HG03159 (cell line): ENCODE measurements at regions not wholly inside any gene's neighbourhood (a gene's known extent, or its start where the extent isn't known, plus 50 kb on each side); places are given as distances from the start of the nearest gene placed in this dataset.

Experiments
- ATAC-seq: cut with Tn5 transposase; IDR thresholded peaks from one replicate; pipeline ENCODE4 v1.9.1; 2021; ENCODE audit warnings: mild to moderate bottlenecking, moderate library complexity; ENCODE audit not compliant: unreplicated experiment

DNA sequence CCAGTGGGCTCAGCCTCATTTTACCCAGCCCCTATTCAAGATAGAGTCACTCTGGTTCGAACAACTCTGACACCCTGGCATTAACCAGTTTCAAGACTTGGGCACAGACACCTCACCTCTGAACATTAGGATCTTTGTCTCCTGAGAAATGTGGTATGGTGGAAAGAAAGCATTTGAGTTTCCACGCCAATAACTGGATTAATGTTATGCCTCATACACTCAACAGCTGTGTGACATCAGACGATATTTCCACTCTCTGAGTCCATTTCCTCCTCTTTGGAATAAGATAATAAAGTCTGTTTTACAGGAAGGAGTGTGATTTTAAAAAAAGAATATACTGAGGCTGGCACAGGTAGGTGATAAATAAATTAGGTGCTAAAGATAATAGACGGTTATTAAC lies 121.3 kb upstream of the CHL1 start:
- ATAC-seq, result no peak

DNA sequence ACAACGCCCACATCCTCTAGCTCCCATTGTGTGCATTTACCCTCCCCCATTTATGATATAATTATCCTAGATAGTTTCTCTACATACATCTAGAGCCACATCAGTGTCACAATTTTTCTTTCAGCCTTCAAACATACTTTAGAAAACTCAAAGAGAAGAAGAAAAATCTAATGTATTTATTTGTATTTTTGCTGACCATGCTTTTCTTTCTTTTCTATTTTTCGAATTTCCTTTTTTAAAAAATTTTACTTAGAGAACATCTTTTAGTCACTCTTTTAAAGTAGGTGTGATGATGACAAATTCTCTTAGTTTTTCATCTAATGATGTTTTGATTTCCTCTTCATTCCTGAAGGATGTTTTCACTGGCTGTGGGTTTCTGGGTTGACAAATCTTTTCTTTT lies 117.0 kb upstream of the CHL1 start:
- ATAC-seq, result no peak

DNA sequence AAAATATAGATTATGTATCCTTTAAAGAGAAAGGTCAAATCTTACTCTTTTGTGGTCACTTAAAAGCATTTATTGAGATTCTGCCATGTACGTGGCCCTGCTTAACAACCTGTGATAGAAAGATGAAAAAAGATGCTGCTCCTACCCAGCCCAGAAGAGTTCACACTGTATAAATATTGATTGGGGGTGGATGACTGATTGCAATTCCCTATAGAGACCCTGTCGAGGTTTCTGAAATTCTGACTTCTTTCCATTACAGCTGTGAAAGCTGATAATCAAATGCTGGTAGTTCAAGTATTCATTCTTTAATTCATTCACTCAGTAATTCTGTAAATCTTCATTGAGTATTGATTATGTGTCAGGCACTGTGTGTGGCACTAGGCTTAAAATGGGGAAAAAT lies 114.1 kb upstream of the CHL1 start:
- no peak for ATAC-seq

DNA sequence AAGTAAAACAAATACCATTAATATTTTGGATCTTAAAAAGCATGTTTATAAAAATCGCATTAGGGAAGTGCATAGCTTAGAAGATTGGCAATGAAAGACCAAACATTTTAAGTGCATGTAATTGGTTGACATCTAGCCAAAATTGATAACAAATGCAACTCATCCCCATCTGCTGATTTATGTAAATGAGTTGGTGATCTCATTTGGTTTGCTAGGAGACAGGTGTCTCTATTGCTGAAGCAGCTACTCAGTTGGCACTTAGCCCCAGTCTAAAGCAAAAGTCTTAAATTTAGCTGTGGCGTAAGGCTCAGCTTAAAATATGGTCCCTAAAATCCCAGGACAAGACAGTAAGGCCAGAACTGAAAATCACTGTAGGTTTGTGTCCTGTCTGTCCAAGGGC lies 113.5 kb upstream of the CHL1 start:
- no peak for ATAC-seq

DNA sequence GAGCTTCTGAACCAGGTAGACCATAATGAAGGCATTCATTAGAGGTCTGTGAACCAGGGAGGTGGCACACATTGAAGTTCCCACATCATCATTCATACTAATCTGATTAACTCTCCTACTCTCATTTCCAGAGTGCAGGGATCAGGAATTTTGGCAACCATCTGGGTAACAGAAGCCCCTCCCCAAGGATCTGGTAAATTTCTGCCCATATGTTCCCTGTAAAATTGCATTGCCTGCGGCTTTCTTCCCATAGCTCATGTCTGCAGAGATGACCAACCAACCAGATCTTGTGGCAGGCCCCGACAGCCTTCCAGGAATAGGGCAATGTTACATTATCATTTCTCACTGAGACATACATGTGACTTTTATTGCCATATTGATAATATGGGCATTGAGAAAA lies 111.4 kb upstream of the CHL1 start:
- no peak for ATAC-seq

DNA sequence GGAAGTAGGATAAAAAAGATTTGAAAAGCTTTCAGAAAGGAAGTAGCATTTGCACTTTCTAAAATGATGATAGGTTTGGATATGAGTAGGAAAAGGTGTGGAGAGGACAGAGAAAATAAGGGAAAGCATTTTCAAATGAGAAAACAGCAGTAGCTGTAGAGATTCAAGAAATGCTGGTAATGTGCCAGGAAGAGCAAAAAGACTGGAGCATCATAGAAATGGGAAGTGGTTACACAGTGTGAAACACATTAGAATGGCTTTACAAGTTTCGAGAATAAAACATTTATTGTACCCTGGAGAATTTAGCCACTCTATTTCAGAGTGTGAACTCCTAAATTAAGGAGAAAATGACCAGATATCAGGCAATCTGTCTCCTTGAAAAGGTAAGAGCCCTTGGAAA lies 108.3 kb upstream of the CHL1 start:
- no peak for ATAC-seq

DNA sequence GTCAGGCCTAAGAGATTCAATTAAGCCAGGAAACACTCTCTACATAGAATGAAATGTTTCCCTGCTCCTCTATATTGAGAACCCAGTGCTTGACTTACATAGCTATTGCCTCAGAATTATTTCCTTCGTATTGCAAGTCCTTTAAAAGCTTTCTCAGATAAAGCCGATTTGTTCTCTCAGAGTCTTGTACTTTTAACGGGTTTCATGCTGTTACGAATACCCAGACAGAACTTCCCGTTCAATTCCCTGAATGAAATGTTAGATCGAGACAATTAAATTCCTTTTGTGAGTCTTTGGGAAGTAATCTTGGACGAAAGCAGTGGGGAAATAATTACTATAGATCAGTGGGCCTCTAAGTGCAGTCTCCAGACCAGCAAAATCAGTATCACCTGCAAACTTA lies 102.8 kb upstream of the CHL1 start:
- ATAC-seq, result no peak

DNA sequence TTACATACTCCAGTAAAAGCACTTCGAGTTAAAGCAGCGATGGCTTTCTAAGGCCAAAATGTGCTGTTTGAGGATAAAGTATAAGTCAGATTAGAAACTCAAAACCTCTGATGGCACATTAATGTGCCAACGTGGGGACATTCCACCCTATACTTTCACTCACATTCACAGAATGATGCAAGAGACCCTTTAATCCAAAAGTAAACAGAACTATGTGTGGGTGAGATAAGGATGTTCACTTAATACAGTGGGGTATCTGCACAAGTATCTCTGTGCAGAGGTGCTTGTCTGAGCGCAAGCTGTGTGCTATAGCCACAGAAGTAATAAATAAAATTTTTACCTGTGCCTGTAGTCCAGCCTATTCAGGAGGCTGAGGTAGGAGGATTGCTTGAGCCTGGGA lies 100.3 kb upstream of the CHL1 start:
- ATAC-seq, result no peak

DNA sequence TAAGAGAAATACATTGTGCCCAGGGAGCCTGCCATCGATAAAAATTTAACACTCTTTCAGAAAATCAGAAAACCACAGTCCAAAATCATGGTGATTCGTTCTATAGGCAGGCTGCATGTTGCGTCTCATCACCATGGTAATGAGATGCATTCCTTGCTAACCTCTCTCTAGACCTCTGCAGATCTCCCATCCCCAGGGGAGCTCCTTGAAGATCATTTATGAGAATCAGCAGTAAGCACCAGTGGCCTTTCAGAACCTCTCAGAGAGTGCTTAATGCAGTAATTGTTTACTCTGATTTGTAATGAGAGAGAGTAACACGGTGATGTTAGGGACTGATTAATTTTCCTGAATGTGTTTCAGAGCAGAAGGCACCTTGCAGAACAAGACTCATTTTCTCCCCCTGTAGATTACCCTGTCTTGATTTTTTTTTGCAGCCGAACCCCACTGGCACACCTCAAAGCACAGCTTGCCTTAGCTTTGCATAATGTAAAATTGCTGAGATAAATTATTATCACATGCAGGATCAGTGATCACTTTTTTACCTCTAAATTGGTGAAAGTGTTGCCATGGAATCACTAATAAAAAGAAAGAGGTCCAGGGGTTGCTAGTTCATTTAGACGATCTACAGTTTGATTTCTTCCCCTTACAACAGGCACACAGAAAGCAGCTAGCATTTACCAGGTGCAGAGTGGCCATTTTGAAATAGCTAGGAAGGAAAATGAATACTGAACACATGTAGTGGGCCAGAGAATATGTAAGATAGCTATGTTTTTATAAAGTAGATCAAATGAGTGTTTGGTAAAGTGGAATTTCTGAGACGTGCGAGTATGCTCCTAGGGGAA lies 98.9 kb upstream of the CHL1 start:
- no peak for ATAC-seq

DNA sequence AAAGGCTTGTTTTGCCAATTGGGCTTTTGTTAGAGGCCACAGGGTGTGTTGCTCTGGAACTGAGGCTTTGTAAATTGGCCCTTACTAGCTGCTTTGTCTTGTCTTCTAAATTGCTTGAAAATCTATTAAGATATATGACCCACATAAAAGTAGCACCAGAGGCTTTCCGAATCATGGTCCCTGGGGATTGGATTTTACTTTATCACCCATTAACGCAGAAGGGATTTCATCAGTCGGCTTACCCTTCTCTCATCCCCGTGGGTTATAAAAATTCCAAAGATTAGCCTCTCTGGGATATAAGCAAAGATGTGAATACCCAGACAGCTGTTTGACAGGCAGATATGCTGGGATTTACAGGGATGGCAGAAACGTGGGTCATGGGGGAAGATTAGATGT lies 98.3 kb upstream of the CHL1 start:
- no peak for ATAC-seq

DNA sequence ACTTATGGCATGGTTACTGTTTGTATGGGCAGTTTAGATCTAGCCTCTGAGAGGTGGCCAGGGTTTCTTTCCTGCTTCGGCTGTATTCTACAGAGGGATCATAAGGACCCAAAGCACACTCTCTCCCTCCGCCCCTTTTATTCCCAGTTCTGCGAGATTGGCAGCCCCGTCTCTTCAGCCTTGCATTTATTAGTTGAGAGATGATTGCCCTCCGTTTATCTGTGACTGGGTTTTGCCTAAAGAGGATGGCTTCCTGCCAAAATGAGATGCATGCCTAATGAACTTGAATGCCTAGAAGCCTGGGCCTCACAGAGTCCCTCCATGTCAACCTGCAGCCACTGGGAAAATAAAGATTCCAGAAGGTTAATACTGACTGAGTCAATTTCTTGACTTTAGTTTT lies 97.1 kb upstream of the CHL1 start:
- ATAC-seq, result no peak

DNA sequence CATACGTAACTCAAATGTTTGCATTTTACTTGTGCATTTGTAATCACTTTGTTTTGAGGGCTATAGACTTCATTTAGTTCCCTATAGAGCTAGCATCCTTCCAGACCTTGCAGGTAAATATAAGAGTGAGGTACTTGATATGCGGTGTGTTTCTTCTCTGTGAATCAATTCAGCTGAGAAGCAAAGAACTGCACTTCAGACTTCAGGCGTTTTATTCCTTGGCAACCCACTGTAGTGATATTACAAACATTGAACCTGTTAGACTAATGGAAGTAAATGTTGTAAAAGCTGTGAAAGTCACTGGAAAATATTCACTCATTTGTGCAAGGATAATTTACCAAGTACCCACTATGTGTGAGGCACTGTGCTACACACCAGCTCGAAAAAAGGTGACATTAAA lies 94.1 kb upstream of the CHL1 start:
- ATAC-seq, result no peak

DNA sequence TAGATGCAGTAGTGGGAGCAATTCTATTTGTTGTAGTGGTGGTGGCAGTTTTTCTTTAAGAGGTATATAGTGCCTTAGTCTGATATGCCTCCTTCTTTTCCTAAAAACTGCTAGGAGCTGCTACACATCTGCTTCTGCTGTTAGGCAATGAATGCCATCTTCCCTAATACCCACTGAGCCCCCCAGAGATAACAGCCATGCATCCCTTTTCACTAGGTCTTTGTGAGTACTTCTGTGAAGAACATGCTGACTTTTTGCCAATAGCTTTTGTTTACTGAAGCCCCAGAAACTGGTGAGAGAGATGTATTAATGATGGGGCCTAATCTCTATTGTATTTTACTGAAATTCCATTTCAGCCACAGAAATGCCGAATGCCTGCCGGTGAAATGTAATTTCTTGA lies 92.6 kb upstream of the CHL1 start:
- ATAC-seq, result no peak

DNA sequence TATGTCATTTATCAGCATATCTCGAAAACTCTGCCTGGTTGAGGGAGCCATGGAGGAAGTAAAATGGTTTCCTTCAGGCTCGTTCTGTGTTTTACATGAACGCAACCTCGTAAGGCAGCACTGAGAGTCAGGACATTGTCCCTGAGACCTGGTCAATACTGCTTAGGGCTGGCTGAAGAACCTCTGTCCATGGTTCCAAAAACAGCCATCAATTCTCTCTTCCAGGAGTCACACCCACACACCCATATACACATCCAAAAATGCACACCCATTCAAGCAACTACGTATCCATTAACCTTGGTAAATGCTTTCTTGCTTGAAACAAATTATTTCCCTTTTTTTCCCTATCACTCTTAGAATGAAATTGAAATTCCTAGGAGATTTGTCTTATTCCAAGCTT lies 91.0 kb upstream of the CHL1 start:
- no peak for ATAC-seq

DNA sequence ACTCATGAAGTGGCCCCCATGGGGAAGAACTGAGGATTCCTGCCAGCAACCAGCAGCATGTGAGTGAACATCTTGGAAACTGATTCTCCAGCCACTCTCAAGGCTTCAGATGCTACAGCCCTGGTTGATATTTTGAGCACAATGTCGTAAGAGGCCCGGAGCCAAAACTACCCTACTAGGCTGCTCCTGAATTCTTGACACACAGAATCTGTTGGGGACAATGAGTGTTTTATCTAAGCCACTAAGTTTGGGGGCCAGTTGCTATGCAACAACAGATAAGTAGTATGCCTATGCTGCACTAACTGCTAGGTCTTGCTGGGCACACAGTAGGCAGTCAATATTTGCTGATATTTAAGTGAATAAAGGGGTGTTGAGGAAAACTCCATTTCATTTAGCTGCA lies 89.9 kb upstream of the CHL1 start:
- no peak for ATAC-seq

DNA sequence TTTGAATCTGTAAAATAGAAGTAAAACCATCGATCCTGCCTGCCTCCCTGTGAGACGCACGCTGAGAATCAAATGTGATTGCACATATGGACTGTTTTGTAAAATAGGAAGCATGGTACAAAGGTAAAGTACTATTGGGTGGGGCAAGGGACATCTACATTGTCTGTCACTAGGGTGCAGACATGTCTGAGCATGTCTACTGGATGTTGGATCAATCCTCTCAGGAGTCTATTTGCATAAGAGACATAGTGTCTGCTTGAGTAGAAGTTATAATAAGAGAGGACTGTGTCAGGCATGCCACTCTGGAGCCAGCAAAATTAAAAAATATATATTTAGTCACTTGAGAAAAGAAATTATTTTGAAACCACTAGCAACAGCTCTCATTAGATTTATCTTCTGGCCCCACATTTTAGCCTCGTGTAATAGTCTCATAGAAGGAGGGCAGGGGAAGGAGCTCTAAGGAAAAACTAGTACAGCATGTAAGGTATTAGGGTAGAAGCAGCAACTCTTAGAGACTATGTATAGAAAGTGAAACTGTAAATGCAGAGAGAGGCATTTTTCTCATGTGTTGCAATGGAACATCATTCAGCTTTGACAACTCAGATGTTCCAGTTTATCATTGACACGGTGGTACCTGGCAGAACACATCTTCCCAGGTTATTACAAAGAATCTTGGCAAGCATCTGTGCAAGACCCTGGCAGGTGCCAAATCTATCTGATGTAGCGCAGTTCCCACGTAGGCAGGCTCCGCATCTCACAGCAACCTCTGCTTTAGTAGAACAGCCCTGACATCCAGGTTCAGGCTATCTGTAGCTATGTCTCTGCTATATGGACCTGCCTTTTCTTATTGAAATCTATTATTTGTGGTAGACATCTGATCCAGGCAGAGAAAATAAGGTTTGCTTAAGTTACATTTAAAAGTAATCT lies 85.2 kb upstream of the CHL1 start:
- peak; percentile 61 for ATAC-seq

DNA sequence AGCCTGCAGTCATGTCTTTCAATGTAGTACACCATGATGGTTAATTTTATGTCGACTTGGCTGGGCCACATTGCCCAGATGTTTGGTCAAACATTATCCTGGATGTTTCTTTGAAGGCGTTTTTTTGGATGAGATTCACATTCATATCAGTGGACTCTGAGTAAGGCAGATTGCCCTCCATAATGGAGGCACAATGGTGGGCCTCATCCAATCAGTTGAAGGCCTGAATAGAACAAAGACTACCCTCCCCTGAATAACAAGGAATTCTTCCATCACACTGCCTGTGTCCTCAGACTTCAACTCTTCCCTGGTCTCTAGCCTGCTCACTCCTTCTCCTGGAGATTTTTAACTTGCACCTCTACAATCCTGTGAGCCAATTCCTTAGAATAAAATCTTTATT lies 83.8 kb upstream of the CHL1 start:
- ATAC-seq, result no peak

DNA sequence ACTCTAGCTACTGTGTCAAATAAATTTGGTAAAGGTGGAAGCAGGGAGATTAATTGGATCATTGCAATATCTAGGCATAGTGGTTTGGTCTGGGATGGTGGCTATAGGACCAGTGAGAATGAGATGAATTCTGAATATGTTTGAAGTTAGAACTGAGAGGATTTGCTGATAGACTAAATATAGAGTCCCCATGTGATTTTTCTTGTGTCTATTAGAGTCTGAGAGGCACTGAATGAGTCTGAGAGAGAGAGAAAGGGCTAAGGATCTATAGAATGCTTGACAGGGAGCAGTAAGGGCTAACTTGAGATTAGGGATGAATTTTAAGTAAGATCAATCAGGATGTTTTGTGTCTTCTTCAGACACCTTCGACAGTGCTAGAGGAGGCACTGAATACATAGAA lies 77.9 kb upstream of the CHL1 start:
- ATAC-seq, result no peak

DNA sequence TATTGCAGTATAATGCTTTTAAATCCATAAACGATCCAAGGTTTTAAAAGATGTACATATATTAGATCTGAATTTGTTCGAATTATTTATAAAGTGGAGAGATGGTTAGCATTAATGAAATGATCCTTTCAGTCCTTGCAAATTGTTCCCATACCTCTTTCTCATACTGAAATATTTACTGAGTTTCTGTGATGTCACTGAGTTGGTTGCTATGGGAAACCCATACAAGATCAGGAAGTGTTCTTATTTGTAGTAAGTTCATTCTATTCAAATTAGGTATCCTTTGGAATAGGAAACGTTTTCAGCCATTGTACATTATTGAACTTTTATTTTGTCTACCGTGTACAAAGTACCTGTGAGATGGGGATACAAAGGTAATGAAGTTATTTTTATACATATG lies 73.2 kb upstream of the CHL1 start:
- ATAC-seq, result no peak

DNA sequence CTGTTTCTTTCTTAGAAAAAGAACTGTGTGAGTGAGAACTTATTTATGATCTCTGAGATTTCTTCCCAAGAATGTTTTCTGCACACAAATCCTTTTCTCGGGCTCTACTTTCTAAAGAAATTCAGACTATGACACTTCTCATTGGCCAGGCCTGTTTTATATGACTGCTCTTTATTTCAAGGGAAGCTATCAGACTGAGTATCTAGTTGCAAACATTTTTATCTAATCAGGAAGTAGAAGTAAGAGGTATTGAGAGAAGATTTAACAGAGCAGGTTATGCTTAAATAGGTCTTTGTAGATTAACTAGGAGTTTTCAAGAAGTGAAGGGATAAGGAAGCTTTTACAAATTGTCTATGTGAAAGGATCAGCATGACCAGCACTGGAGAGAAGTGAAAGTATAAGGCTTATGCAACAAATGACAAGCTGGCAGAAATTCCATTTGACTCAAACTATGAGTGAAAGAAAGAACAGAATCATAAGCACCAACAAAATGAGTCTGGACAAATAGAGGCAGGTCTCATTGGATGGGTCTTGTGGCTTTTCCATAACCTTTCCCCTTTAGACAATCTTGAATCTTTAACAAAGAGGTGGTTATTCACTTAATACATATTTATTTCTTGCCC lies 71.9 kb upstream of the CHL1 start:
- no peak for ATAC-seq

DNA sequence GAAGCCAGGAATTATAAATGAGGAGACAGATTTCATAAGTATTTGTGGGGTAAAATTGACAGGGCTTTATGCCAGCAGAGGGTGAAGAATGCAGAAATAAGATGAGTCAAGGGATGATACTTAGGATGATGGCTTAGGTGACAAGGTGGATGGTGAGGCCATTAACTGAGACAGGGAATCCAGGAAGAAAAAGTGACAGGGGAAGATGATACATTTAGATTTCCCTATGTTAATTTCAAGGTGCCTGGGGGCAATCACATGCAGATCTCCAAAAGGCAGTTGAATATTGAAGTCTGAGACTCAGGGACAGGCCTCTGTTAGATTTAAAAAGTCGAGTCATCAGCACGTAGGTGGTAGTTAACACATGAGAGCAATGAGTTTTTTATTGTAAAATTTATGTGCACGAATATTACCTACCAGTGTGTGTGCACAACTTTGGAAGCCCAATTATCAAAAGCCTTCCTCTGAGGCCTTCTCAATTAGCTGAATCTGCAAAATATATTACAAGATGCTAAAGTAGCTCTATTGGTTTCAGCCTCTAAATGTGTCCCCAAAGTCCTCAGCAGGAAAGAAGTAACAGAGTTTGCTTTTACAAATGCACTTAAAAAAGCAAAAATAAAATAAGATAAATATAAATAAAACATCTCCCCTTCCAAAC lies 67.9 kb upstream of the CHL1 start:
- ATAC-seq, result no peak
